ENCODE measurements at regions not wholly inside any gene's neighbourhood (a gene's known extent, or its start where the extent isn't known, plus 50 kb on each side); places are given as distances from the start of the nearest gene placed in this dataset.

DNA sequence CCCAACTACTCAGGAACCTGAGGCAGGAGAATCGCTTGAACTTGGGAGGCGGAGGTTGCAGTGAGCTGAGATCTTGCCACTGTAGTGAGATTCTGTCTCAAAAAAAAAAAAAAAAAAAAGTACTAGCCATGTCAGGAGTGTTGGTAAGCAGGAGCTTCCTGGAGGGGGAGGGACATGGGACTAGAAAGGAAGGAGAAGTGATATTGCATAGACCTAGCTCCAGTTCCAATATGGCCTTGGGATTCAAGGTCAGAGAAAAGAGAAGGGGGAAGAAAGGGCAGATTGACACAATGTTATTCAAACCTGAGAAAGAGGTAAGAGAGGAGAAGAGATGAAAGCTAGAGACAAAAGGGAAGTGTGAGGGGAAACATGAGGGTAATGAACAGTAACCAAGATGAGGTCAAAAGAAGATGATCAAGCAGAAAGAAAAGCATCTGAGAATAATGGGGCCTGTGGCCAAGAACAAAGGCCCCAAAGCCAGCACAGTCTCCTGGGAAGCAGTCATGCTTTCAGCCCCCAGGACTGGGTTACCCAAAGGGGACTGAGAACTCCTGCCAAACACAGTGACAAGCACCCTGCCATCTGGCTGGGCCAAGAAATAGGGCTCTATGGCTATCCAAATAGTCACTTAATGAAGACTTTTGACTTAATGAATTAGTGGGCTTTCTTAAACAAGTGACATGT is 51.7 kb upstream of the FTH1 start:
- no peak overlapping the region for H3K9ac ChIP-seq (ENCODE audit: low read length)
- DNase-seq (ENCODE audit: low read depth) (no peak), FAIRE-seq (no peak)
- H3K4me3 ChIP-seq (ENCODE audit: insufficient read depth, low read depth, low read length): no peak overlapping the region
- H3K9me3 ChIP-seq (ENCODE audit: insufficient read depth, low read depth, low read length): peaks cover 3% of the 10 kb centered on the region
- no peaks in the 10 kb centered on the region for H3K36me3 ChIP-seq (ENCODE audit: insufficient read depth, low read length)
- peaks cover 5% of the 10 kb centered on the region for H3K9me3 Mint-ChIP-seq (ENCODE audit: unreplicated experiment)
- peaks cover 2% of the 10 kb centered on the region for H3K36me3 Mint-ChIP-seq (ENCODE audit: low read depth, unreplicated experiment)
- H4K20me1 ChIP-seq (ENCODE audit: insufficient read depth, low read length): no peaks in the 10 kb centered on the region
- no peak overlapping the region for H3K4me2 ChIP-seq (ENCODE audit: low read length)
- no peaks in the 10 kb centered on the region for H3K27me3 ChIP-seq (ENCODE audit: insufficient read depth, low read length)
- H3K4me1 Mint-ChIP-seq (ENCODE audit: low read depth, unreplicated experiment): peaks cover 9% of the 10 kb centered on the region
- no peaks in the 10 kb centered on the region for H3K4me1 ChIP-seq (ENCODE audit: insufficient read depth, low read length)
- no peak overlapping the region for H3K27ac ChIP-seq (ENCODE audit: low read depth, low read length)
- no peak overlapping the region for H3K27ac Mint-ChIP-seq (ENCODE audit: unreplicated experiment)
- H3K79me2 ChIP-seq (ENCODE audit: insufficient read depth, low read length): no peaks in the 10 kb centered on the region
- no peak overlapping the region for H3K4me3 Mint-ChIP-seq (ENCODE audit: unreplicated experiment)
- TF ChIP-seq, protein P1, sequence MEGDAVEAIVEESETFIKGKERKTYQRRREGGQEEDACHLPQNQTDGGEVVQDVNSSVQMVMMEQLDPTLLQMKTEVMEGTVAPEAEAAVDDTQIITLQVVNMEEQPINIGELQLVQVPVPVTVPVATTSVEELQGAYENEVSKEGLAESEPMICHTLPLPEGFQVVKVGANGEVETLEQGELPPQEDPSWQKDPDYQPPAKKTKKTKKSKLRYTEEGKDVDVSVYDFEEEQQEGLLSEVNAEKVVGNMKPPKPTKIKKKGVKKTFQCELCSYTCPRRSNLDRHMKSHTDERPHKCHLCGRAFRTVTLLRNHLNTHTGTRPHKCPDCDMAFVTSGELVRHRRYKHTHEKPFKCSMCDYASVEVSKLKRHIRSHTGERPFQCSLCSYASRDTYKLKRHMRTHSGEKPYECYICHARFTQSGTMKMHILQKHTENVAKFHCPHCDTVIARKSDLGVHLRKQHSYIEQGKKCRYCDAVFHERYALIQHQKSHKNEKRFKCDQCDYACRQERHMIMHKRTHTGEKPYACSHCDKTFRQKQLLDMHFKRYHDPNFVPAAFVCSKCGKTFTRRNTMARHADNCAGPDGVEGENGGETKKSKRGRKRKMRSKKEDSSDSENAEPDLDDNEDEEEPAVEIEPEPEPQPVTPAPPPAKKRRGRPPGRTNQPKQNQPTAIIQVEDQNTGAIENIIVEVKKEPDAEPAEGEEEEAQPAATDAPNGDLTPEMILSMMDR (IDR thresholded peaks at IDR 0.05; ENCODE audit: insufficient read depth, low read depth, low read length): no peak
- no peak for TF ChIP-seq EZH2 (IDR thresholded peaks at IDR 0.05; ENCODE audit: insufficient read depth, low read length)
- no peak overlapping the region for H2AFZ ChIP-seq (ENCODE audit: low read depth, low read length)
- peaks cover 2% of the 10 kb centered on the region for H3K27me3 Mint-ChIP-seq (ENCODE audit: low read depth, unreplicated experiment)

GRCh38 chr11:62017878-62018655 is 50.6 kb upstream of the FTH1 start:
- peaks cover 3% of the 10 kb centered on the region for H3K9me3 ChIP-seq (ENCODE audit: insufficient read depth, low read depth, low read length)
- H3K27me3 Mint-ChIP-seq (ENCODE audit: low read depth, unreplicated experiment): peaks cover 2% of the 10 kb centered on the region
- no peaks in the 10 kb centered on the region for H3K4me1 ChIP-seq (ENCODE audit: insufficient read depth, low read length)
- peaks cover 2% of the 10 kb centered on the region for H3K36me3 Mint-ChIP-seq (ENCODE audit: low read depth, unreplicated experiment)
- no peak overlapping the region for H3K4me3 Mint-ChIP-seq (ENCODE audit: unreplicated experiment)
- no peak overlapping the region for H3K9ac ChIP-seq (ENCODE audit: low read length)
- no peaks in the 10 kb centered on the region for H3K79me2 ChIP-seq (ENCODE audit: insufficient read depth, low read length)
- TF ChIP-seq EZH2 (IDR thresholded peaks at IDR 0.05; ENCODE audit: insufficient read depth, low read length): no peak
- TF ChIP-seq, protein P1 (IDR thresholded peaks at IDR 0.05; ENCODE audit: insufficient read depth, low read depth, low read length): no peak
- H3K27ac ChIP-seq (ENCODE audit: low read depth, low read length): no peak overlapping the region
- H3K27me3 ChIP-seq (ENCODE audit: insufficient read depth, low read length): no peaks in the 10 kb centered on the region
- no peaks in the 10 kb centered on the region for H3K36me3 ChIP-seq (ENCODE audit: insufficient read depth, low read length)
- H3K4me1 Mint-ChIP-seq (ENCODE audit: low read depth, unreplicated experiment): peaks cover 9% of the 10 kb centered on the region
- no peak overlapping the region for H2AFZ ChIP-seq (ENCODE audit: low read depth, low read length)
- no peak overlapping the region for H3K4me2 ChIP-seq (ENCODE audit: low read length)
- FAIRE-seq: no peak
- H3K9me3 Mint-ChIP-seq (ENCODE audit: unreplicated experiment): peaks cover 5% of the 10 kb centered on the region
- no peaks in the 10 kb centered on the region for H4K20me1 ChIP-seq (ENCODE audit: insufficient read depth, low read length)
- no peak overlapping the region for H3K4me3 ChIP-seq (ENCODE audit: insufficient read depth, low read depth, low read length)
- no peak for DNase-seq (ENCODE audit: low read depth)
- no peak overlapping the region for H3K27ac Mint-ChIP-seq (ENCODE audit: unreplicated experiment)
